Heart left ventricle (tissue), 13 donors: ENCODE measurements at regions not wholly inside any gene's neighbourhood (a gene's known extent, or its start where the extent isn't known, plus 50 kb on each side); places are given as distances from the start of the nearest gene placed in this dataset.

ENCODE experiments used
- POLR2A ChIP-seq, 2 donors: fragments of 450-650 bp; IDR thresholded peaks; one replicate each; pipeline ENCODE4 v1.6.1; 2017; ENCODE audit warnings: antibody characterized with exemption in 2 of 2, mild to moderate bottlenecking in 2 of 2, moderate library complexity in 2 of 2
- TF ChIP-seq, protein P1 (sequence below), 12 donors: fragments of 200-600 bp; sonication (generic) in 4 of 12; IDR thresholded peaks; one replicate each; pipeline versions ENCODE4 v1.5.0 to v1.8.0; 2018 to 2022; ENCODE audit warnings: antibody characterized with exemption in 12 of 12, mild to moderate bottlenecking in 5 of 12
- donor health status: ischemic (EF 13 %, LVEDD 7.1; RV severe dilation, severe dysfunction).
- donor health status: DM: no; HTN: yes; CAD: no.
- donor health status: DM: no; HTN: no; CAD: no.
- donor health status: ischemic (EF 25% LVEDD 6.9; RV normal size, moderate dysfunction).
- donor health status: ischemic (EF 25% LVEDD 5.7; RV mildly dilated, moderate dysfunction).
- donor health status: ischemic (EF 35%, LVEDD 5.7; RV mildly dilated, moderate dysfunction).
- donor health status: nonischemic (EF 11% LVEDD 7.7; RV severe dilation, severe dysfunction).
- donor health status: DM: yes; HTN: yes; CAD: no.
- donor health status: PGD.
- donor health status: ischemic (EF 29% LVEDD 5.4; RV normal size, mild dysfunction).
- donor health status: nonischemic (EF 23%, LVEDD 6.1; RV moderate dilation, normal function).

- TF ChIP-seq, protein P1, sequence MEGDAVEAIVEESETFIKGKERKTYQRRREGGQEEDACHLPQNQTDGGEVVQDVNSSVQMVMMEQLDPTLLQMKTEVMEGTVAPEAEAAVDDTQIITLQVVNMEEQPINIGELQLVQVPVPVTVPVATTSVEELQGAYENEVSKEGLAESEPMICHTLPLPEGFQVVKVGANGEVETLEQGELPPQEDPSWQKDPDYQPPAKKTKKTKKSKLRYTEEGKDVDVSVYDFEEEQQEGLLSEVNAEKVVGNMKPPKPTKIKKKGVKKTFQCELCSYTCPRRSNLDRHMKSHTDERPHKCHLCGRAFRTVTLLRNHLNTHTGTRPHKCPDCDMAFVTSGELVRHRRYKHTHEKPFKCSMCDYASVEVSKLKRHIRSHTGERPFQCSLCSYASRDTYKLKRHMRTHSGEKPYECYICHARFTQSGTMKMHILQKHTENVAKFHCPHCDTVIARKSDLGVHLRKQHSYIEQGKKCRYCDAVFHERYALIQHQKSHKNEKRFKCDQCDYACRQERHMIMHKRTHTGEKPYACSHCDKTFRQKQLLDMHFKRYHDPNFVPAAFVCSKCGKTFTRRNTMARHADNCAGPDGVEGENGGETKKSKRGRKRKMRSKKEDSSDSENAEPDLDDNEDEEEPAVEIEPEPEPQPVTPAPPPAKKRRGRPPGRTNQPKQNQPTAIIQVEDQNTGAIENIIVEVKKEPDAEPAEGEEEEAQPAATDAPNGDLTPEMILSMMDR (IDR thresholded peaks at IDR 0.05): no peak
- TF ChIP-seq POLR2A (IDR thresholded peaks at IDR 0.05): no peak
Measured at GRCh38 chr2:16561676-16562075, 104.0 kb downstream of the CYRIA start.
